Trophoblast cell (in vitro differentiated cells and primary cell): ENCODE measurements at regions not wholly inside any gene's neighbourhood (a gene's known extent, or its start where the extent isn't known, plus 50 kb on each side); places are given as distances from the start of the nearest gene placed in this dataset.

Experiments used
- DNase-seq, 2 donors: peaks; one replicate each; pipeline ENCODE4 v3.0.0-alpha.2; 2016
- H2AFZ ChIP-seq: 2 replicates; pipeline ENCODE4 v1.6.1; 2013; ENCODE audit warnings: low read length, moderate library complexity, mild to moderate bottlenecking; ENCODE audit not compliant: insufficient read depth, poor library complexity
- H2AK5ac ChIP-seq: 2 replicates; pipeline ENCODE4 v1.6.1; 2013; ENCODE audit warnings: mild to moderate bottlenecking, low read length
- H2BK120ac ChIP-seq: 2 replicates; pipeline ENCODE4 v1.6.1; 2013; ENCODE audit warnings: low read length, mild to moderate bottlenecking, moderate library complexity; ENCODE audit not compliant: insufficient read depth, poor library complexity
- H2BK12ac ChIP-seq: 2 replicates; pipeline ENCODE4 v1.6.1; 2013; ENCODE audit warnings: mild to moderate bottlenecking, low read length, moderate library complexity
- H2BK5ac ChIP-seq: 2 replicates; pipeline ENCODE4 v1.6.1; 2013; ENCODE audit warnings: low read length, low read depth, moderate library complexity, mild to moderate bottlenecking; ENCODE audit not compliant: poor library complexity
- H3K14ac ChIP-seq: 2 replicates; pipeline ENCODE4 v1.6.1; 2013; ENCODE audit warnings: mild to moderate bottlenecking, low read length
- H3K18ac ChIP-seq: 2 replicates; pipeline ENCODE4 v1.6.1; 2013; ENCODE audit warnings: mild to moderate bottlenecking, low read length
- H3K23ac ChIP-seq: 2 replicates; pipeline ENCODE4 v1.6.1; 2013; ENCODE audit warnings: low read length
- H3K27ac ChIP-seq: 2 replicates; pipeline ENCODE4 v1.5.1; 2013; ENCODE audit warnings: low read depth, mild to moderate bottlenecking, inconsistent platforms, low read length, moderate library complexity
- H3K27me3 ChIP-seq: 2 replicates; pipeline ENCODE4 v1.6.1; 2013; ENCODE audit warnings: inconsistent platforms, mild to moderate bottlenecking, low read length, moderate library complexity; ENCODE audit not compliant: insufficient read depth
- H3K36me3 ChIP-seq, 2 experiments: 1 replicate in 1 of 2; 2 replicates in 1 of 2; pipeline ENCODE4 v1.6.1; 2013; ENCODE audit warnings: low read length in 2 of 2, mild to moderate bottlenecking in 2 of 2, moderate library complexity in 1 of 2; ENCODE audit not compliant: insufficient read depth in 2 of 2, control insufficient read depth in 1 of 2
- H3K4ac ChIP-seq: 2 replicates; pipeline ENCODE4 v1.6.1; 2013; ENCODE audit warnings: low read depth, mild to moderate bottlenecking, low read length, moderate library complexity
- H3K4me1 ChIP-seq, 2 experiments: 1 replicate in 1 of 2; 2 replicates in 1 of 2; pipeline ENCODE4 v1.6.1; 2013; ENCODE audit warnings: low read length in 2 of 2, mild to moderate bottlenecking in 2 of 2, moderate library complexity in 1 of 2; ENCODE audit not compliant: insufficient read depth in 2 of 2, control insufficient read depth in 1 of 2
- H3K4me2 ChIP-seq: 2 replicates; pipeline ENCODE4 v1.6.1; 2013; ENCODE audit warnings: inconsistent platforms, mild to moderate bottlenecking, low read length, moderate library complexity
- H3K4me3 ChIP-seq: 2 replicates; pipeline ENCODE4 v1.5.1; 2013; ENCODE audit warnings: mild to moderate bottlenecking, low read depth, low read length, inconsistent platforms
- H3K79me1 ChIP-seq: one replicate; pipeline ENCODE4 v1.6.1; 2013; ENCODE audit warnings: low read length
- H3K79me2 ChIP-seq: 2 replicates; pipeline ENCODE4 v1.6.1; 2013; ENCODE audit warnings: low read length, mild to moderate bottlenecking; ENCODE audit not compliant: control insufficient read depth, insufficient read depth, poor library complexity
- H3K9ac ChIP-seq: 2 replicates; pipeline ENCODE4 v1.6.1; 2013; ENCODE audit warnings: mild to moderate bottlenecking, low read length
- H3K9me3 ChIP-seq: 2 replicates; pipeline ENCODE4 v1.6.1; 2013; ENCODE audit warnings: low read depth, mild to moderate bottlenecking, control low read depth, inconsistent platforms, low read length; ENCODE audit not compliant: insufficient read depth
- H4K12ac ChIP-seq: 2 replicates; pipeline ENCODE4 v1.6.1; 2013; ENCODE audit warnings: low read depth, mild to moderate bottlenecking, low read length, moderate library complexity
- H4K8ac ChIP-seq: 2 replicates; pipeline ENCODE4 v1.6.1; 2013; ENCODE audit warnings: low read depth, mild to moderate bottlenecking, low read length, moderate library complexity
- H4K91ac ChIP-seq: one replicate; pipeline ENCODE4 v1.6.1; 2013; ENCODE audit warnings: low read depth, mild to moderate bottlenecking, low read length, moderate library complexity
- WGBS: extraction: QIAGEN DNeasy Blood & Tissue Kit; methylation state at CpG from one replicate; pipeline ENCODE4 v1.1.7; 2013; ENCODE audit warnings: missing lambda C conversion rate; ENCODE audit not compliant: insufficient read length, insufficient coverage; ENCODE audit errors: extremely low coverage; 5-methylcytosine and 5-hydroxymethylcytosine counted together

GRCh38 chr5:143715616-143716015 is 96.3 kb upstream of the HMHB1 start:
- Histone ChIP-seq H3K4me2 (no peak overlapping the region), H4K8ac (no peak overlapping the region), H3K4ac (no peak overlapping the region), H3K9ac (no peak overlapping the region), H3K79me1 (no peaks in the 10 kb centered on the region), H3K23ac (no peak overlapping the region), H3K9me3 (no peaks in the 10 kb centered on the region), H3K4me3 (no peak overlapping the region), H2BK120ac (no peak overlapping the region), H4K91ac (no peak overlapping the region), H3K4me1 (no peaks in the 10 kb centered on the region), H3K27ac (no peak overlapping the region), H3K79me2 (no peaks in the 10 kb centered on the region), H3K14ac (no peak overlapping the region), H3K27me3 (no peaks in the 10 kb centered on the region), H2AFZ (no peak overlapping the region), H4K12ac (no peak overlapping the region), H2BK12ac (no peak overlapping the region), H2BK5ac (no peak overlapping the region), H3K18ac (no peak overlapping the region), H2AK5ac (no peak overlapping the region), H3K36me3 (no peaks in the 10 kb centered on the region)
- no peak for DNase-seq
- WGBS: no CpG with 5 or more reads among the region's 3 CpGs

GRCh38 chr5:143714629-143715028 is 97.3 kb upstream of the HMHB1 start:
- Histone ChIP-seq H3K36me3 (no peaks in the 10 kb centered on the region), H3K27ac (no peak overlapping the region), H3K9me3 (no peaks in the 10 kb centered on the region), H4K12ac (no peak overlapping the region), H3K4me3 (no peak overlapping the region), H2AFZ (no peak overlapping the region), H2BK12ac (no peak overlapping the region), H3K4me2 (no peak overlapping the region), H4K91ac (no peak overlapping the region), H3K27me3 (no peaks in the 10 kb centered on the region), H3K79me1 (no peaks in the 10 kb centered on the region), H3K4me1 (no peaks in the 10 kb centered on the region), H3K18ac (no peak overlapping the region), H3K4ac (no peak overlapping the region), H3K14ac (no peak overlapping the region), H2BK5ac (no peak overlapping the region), H3K79me2 (no peaks in the 10 kb centered on the region), H3K9ac (no peak overlapping the region), H2AK5ac (no peak overlapping the region), H4K8ac (no peak overlapping the region), H3K23ac (no peak overlapping the region), H2BK120ac (no peak overlapping the region)
- DNase-seq: peak; percentile 40 to 58
- WGBS: no CpG with 5 or more reads among the region's 4 CpGs

GRCh38 chr5:143713047-143714003 is 98.6 kb upstream of the HMHB1 start:
- no peak overlapping the region for H3K4me3 ChIP-seq
- no peaks in the 10 kb centered on the region for H3K36me3 ChIP-seq
- H3K14ac ChIP-seq: no peak overlapping the region
- H3K27ac ChIP-seq: no peak overlapping the region
- no peak overlapping the region for H4K8ac ChIP-seq
- no peak overlapping the region for H3K23ac ChIP-seq
- no peaks in the 10 kb centered on the region for H3K9me3 ChIP-seq
- H3K9ac ChIP-seq: no peak overlapping the region
- H3K79me1 ChIP-seq: no peaks in the 10 kb centered on the region
- no peak overlapping the region for H3K4me2 ChIP-seq
- H2BK5ac ChIP-seq: no peak overlapping the region
- no peak overlapping the region for H3K4ac ChIP-seq
- no peak overlapping the region for H2AK5ac ChIP-seq
- H2BK120ac ChIP-seq: no peak overlapping the region
- peaks cover 0 to 6% of the 10 kb centered on the region in 2 experiments for H3K4me1 ChIP-seq
- H3K79me2 ChIP-seq: no peaks in the 10 kb centered on the region
- no CpG with 5 or more reads among the region's 8 CpGs for WGBS
- no peak overlapping the region for H2AFZ ChIP-seq
- no peak overlapping the region for H2BK12ac ChIP-seq
- H3K18ac ChIP-seq: no peak overlapping the region
- H4K91ac ChIP-seq: no peak overlapping the region
- no peaks in the 10 kb centered on the region for H3K27me3 ChIP-seq
- peak; percentile 3 to 82 for DNase-seq
- H4K12ac ChIP-seq: no peak overlapping the region

- DNase-seq: no peak
- no peak overlapping the region for H2BK12ac ChIP-seq
- no peak overlapping the region for H3K18ac ChIP-seq
- no peaks in the 10 kb centered on the region for H3K79me1 ChIP-seq
- WGBS: no CpG with 5 or more reads among the region's 2 CpGs
- H3K23ac ChIP-seq: no peak overlapping the region
- H3K14ac ChIP-seq: no peak overlapping the region
- H3K27ac ChIP-seq: no peak overlapping the region
- H3K9me3 ChIP-seq: no peaks in the 10 kb centered on the region
- no peaks in the 10 kb centered on the region for H3K36me3 ChIP-seq
- H2AFZ ChIP-seq: no peak overlapping the region
- no peak overlapping the region for H4K91ac ChIP-seq
- no peak overlapping the region for H3K9ac ChIP-seq
- H3K79me2 ChIP-seq: no peaks in the 10 kb centered on the region
- no peak overlapping the region for H4K8ac ChIP-seq
- H4K12ac ChIP-seq: no peak overlapping the region
- H3K4me2 ChIP-seq: no peak overlapping the region
- H2AK5ac ChIP-seq: no peak overlapping the region
- no peaks in the 10 kb centered on the region for H3K27me3 ChIP-seq
- no peak overlapping the region for H3K4ac ChIP-seq
- no peak overlapping the region for H2BK5ac ChIP-seq
- peaks cover 0 to 6% of the 10 kb centered on the region in 2 experiments for H3K4me1 ChIP-seq
- no peak overlapping the region for H3K4me3 ChIP-seq
- H2BK120ac ChIP-seq: no peak overlapping the region
Observed at GRCh38 chr5:143708672-143709071, 103.3 kb upstream of the HMHB1 start.
